EH (cell line): ENCODE measurements at regions not wholly inside any gene's neighbourhood (a gene's known extent, or its start where the extent isn't known, plus 50 kb on each side); places are given as distances from the start of the nearest gene placed in this dataset.
"Not testable (repeated sequence)": the region's sequence is repeated elsewhere in the genome, so short reads cannot be mapped to it uniquely, and the experiment has no call there.

Experiments
- DNase-seq: peaks from one replicate; pipeline ENCODE4 v3.0.0-alpha.2; 2015; ENCODE audit warnings: low read depth

DNA sequence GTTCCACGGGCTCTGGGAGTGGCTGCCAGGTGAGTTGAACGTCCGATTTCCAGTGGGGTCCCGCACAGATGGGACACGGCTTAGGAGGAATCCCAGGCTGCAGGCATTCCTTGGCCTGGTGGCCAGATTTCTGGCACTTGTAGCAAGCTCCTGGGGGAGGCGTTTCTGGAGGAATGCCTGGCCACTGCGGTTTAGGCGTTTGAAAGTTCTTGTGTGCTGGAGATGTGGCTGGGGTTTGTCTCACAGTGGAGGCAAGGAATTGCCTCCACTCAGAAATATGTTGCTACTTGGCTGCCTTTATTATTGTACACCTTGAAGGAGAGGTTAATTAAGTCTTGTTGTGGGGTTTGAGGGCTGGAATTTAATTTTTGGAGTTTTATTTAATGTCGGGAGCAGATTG, 583.3 kb upstream of the MDGA2 start:
- not testable (repeated sequence) for DNase-seq

DNA sequence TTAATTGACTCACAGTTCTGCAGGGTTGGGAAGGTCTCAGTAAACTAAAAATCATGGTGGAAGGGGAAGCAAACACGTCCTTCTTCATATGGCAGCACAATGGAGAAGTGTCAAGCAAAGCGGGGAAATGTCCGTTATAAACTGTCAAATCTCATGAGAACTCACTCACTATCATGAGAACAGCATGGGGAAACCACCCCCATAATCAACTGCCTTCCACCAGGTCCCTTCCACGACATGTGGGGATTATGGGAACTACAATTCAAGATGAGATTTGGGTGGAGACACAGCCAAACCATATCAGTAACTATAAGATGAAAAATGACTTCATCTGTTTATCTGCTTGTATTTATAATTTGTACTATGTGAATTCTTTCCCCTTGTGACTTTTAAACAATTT, 577.6 kb upstream of the MDGA2 start:
- DNase-seq: no peak

DNA sequence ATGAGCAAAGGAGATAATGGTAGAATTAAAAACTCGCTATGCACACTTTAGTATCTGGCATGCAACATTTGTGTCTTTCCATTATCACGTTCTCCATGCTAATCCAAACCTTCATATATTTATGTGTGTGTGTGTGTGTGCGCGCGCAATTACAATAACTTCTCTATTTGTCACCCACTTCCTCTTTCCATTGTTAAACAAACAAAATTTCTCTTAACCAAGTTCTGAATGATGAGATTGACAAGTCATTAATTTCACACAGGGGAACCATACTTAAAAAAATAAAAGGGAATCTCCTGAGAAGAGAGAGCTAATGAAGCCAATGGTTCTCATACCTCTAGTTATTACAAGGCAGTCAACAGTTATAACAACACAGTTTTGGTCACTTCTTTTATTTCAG, 575.9 kb upstream of the MDGA2 start:
- DNase-seq: no peak

DNA sequence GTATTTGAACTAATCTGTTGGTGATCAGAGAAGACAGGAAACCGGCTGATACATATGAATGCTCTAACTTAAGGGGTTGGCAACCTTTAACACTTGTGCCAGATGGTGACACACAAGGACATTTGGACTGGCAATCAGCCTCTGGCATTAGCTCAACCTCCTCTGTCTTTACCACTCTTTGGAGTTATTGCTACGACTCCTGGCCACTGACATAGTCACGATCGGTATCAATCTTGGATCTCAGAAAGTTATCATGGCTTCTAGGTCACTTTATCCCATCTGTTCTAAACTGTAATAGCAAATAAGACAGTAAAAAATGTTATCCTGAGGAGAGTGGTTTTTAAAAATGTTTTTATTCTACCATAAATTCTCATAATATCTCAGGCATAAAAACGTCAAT, 575.2 kb upstream of the MDGA2 start:
- DNase-seq: no peak

DNA sequence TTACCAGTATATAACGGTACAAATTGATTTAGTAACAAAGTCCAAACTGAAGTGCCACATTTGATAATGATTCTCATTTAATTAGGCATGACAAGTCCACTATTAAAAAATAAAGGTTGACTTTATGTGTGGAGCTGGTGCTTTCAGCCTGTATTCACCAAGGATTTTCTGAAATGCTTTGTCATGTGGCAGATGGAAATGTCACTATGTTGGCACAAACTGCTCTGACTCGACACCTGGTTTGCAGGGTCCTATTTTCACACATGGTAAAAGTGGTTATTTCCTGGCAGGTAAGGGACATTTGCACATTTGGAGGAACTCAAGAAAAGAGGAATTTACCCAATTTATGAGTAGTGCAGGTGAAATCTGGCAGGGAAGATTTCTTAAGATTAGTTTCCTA, 572.6 kb upstream of the MDGA2 start:
- DNase-seq: no peak

DNA sequence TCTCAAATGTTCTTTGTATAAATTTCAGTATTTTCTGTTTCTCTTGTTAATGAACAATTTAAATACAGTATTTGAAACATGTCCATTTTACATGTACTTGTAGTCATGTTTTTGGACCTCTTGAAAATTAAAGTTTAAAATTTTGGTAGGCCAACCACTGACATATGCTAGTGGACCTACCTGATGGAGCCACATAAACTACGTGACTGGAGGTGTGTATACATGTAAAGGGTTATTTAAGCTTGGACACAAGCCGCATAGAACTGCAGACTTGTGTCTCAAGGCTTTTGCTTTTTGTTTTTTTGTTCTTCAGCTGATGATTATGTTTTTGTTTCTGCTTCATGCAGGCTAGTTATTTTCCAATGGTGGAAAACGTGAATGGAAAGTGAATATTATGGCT, 568.5 kb upstream of the MDGA2 start:
- DNase-seq: no peak

DNA sequence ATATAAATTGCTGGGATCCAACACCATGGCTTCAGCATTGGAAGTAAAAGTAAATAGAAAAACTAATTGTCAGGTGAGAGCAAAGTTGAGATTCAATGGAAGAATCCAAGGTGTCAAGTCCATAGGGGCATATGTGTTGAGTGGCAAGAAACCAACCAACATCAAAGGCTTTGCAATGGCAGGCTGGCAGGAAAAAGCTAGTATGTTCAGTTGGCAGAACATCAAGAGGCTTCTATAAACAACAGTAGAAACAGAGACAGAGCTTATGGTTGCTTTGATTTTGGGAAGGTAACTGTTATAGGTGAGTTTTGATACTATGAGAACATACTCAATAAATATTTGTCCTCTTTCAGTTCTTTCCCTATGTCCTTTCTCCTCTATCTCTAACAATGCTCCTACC, 553.7 kb upstream of the MDGA2 start:
- no peak for DNase-seq

DNA sequence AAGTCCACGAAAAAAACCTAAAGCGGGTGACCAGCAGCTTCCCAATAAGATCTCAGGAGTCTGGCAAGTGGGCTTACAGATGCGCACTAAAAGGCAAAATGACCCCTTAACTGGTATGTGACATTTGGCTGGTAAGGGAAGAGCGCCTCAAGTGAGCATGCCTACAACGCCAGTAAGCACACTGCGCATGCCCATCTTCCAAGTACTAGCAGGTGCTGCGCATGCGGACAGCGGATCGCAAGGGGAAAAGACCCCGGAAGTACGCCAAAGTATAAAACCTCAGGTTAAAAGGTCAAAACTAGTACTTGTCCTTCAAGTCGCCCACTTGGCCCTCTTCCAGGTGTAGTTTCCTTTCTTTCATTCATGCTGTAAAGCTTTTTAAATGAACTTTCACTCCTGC, 518.5 kb upstream of the MDGA2 start:
- no peak for DNase-seq

DNA sequence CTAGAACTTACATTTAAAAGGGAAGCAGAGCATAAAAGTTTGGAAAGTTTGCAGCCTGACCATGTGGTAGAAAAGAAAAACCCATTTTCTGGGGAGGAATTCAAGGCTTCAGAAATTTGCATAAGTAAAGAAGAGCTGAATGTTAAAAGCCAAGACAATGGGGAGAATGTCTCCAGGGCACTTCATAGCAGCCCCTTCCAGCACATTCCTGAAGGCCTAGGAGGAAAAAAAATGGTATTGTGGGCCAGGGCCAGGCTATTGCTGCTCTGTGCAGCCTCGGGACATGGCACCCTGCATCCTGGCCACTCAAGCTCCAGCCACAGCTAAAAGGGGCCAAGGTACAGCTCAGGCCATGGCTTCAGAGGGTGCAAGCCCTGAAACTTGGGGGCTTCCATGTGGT, 474.2 kb upstream of the MDGA2 start:
- not testable (repeated sequence) for DNase-seq

DNA sequence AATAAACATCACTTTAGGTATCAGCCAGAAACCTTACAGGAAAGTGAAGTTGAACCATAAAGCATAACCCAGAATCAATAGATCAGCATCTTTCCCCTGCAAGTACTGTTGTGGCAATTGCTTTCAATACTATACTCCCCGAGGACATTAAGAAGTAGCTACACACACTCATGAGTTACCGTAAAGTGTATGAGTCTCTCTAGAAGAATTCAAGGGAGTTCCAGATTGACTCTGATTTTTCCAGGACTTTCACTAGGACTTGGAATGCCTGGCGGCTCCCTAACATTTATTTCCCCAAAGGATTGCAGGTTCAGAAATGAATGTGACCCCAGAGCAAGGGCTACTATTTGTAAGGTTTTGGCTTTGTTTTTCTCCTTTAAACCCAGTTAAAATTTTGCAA, 465.4 kb upstream of the MDGA2 start:
- no peak for DNase-seq

DNA sequence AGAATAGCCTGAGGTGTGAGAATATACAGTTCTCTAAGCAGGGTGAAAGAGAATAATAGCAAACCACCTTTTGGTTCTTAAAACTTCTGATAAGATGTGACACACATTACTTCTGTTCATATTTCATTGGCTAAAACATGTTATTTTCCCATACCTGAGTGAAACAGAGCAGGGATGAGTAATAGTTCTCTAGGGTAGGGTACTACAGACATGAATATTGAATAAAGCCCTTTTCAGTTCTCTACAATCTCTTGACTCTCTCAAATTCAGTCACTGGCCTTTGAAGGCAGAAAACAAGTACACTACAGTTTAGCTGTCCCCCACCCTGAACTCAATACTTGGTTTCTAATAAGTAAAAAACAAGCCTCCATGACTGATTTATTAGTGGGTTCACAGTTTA, 454.1 kb upstream of the MDGA2 start:
- DNase-seq: no peak

DNA sequence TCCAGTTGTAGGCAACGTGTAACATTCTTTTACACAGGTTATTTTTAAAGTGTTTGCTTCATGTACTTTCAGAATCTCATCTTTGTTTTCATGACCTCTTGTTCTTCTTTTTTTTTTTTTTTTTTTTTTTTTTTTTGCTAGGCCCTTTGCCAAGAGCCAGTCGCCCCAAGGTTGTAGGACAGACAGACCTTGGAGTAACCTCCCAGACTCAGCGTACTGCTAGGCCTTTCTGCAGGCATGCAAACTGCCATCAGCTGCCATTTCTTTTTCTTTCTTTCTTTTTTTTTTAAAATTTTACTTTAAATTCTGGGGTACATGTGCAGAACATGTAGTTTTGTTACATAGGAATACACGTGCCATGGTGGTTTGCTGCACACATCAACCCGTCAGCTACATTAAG, 452.3 kb upstream of the MDGA2 start:
- DNase-seq: no peak

DNA sequence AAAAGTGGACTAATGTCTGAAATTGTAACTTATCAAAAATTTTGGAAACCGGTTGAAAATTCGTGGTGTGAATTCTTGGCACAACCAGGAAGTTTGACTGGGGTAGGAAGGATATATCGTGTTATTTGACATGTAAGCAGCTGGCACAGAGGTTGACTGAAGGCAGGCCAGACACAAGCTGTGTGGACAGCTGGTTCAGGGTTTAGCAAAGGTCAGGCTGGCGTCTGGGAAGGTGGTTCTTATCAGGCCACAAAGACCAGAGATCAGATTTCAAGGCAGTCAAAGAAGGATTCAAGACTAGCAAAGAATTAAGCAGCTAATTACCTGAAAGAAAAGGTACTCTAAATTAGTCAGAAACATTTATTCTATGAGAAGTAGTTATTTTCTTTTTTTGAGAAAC, 450.2 kb upstream of the MDGA2 start:
- DNase-seq: no peak

DNA sequence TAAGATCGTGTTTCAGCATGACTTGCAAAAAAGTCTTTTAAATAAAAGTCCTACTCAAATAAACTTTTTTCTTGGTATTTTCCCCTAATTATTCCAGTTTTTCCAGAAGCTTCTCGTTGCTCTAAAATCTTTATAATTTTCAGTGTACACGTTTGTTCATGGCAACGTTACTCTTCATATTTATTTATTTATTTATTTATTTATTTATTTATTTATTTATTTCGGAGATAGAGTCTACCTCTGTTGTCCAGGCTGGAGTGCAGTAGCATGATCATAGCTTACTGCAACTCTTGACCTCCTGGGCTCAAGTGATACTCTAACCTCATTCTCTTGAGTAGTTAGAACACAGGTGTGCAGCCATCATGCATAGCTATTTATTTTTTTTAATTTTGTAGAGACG, 438.3 kb upstream of the MDGA2 start:
- DNase-seq: no peak

DNA sequence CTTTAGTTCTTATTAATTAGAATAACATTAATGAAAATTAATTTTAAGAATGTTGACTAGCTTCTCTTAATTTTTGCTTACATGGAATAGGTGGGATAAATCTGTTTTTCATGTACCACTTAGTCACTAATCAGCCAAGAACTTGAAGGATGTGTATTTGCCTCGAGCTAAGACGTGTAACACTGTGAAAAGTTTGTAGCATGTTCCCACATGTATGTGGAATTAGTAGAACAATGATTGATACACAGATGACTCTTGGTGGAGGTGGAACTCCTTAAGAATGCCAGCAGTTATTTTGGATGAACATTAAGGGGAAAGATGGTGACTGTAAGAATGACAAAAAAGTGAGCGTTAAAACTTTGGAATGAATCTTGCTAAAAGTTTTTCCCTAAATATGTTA, 435.7 kb upstream of the MDGA2 start:
- DNase-seq: no peak

DNA sequence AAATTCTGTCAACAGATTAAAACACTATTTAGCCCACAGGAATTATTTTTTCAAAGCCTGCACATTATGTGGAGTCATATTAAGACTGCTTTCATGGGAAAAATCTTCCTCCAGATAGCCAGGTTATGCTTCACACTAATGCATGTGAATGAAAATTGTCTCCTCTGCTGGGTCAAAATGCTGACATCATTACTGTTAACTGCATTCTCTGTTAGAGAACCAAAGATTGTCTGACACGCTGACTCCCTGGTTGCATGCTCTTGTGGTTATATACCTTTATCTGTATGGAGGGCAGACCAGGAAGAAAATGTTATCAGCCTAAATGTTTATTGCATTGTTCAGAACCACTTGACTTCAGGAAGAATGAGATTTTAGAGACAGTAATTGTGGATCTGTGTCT, 432.2 kb upstream of the MDGA2 start:
- no peak for DNase-seq

DNA sequence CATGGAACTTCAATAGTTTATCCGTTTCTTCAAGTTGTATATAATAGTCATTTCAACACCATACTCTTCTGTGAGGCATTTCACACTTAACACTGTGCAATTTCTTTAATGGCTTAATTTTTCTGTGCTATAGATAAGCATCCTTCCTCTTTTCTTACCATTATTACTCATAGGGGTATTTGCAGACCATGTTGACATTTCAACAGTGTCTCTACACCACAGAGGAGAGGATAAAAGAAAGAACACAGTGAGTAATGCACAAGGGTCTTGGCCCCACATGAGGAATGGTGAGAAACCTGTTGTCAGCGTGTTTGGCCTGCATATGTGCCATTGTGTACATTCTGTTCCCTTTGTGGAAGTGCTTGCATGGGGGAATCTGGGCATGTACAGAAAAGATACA, 421.5 kb upstream of the MDGA2 start:
- DNase-seq: no peak

DNA sequence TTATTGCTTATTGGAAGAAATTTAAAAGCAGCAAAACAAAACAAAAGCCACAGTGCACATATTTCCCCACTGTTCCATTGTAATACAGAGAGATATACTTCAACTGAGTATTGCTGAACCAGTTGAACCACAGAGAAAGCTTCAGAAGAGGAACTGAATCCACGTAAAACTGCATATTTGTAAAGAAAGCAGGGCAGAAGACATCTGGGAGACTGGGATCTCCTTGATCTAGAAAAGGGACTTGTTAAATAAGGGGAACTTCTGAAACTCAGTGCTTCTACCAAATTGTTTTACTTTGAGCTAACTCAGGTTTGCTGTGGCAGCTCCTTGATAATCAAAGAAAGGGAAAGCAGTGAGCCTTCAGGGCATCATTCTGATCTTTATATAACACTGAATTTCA, 411.1 kb upstream of the MDGA2 start:
- DNase-seq: no peak

DNA sequence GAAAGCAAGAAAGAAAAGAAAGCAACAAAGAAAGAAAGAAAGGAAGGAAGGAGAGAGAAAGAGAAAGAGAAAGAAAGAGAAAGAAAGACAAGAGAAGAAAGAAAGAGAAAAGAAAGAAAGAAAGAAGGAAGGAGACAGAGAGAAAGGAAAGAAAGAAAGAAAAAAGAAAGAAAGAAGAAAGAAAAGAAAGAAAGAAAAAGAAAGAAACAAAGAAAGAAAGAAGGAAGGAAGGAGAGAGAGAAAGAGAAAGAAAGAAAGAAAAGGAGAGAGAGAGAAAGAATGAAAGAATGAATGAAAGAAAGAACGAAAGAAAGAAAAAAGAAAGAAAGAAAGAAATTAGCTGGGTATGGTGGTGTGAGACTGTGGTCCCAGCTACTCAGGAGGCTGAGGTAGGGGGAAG, 400.1 kb upstream of the MDGA2 start:
- DNase-seq: no peak

DNA sequence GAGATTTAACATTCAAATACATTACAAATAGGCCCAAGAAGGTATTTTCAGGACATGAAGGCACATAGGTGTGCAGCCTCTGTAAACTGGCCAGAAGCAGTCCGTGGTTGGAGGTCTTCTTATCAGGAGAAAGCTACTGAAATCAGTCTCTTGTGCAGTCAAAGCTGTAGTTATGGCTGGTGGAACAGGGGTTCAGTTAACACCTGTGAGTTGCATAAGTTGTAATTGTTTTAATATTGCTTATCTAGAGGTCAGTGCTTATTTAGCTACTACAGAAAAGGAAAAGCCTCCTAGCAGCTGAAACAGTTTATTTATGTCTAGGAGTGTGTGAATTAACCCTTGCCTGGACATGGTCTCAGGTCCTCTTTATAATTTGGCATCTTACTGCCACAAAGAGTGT, 377.6 kb upstream of the MDGA2 start:
- DNase-seq: no peak

DNA sequence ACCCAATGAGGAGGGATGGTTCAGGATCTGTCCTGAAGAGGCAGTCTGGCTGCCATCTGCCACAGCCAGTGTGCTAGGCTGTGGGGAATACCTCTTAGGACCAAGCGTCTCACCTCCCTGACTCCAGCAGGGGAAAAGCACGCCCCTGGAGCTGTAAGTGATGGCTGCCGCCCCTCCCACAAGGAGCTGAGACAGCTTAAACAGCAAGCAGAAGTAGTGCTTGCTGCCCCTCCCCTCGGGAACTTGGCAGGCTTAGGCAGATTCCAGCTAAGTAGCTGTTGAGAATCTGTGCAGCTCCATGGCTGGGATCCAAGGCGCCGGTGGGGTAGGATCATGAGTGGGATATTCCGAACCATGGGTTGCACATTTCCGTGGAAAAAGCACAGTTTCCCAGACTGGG, 360.4 kb upstream of the MDGA2 start:
- no peak for DNase-seq

DNA sequence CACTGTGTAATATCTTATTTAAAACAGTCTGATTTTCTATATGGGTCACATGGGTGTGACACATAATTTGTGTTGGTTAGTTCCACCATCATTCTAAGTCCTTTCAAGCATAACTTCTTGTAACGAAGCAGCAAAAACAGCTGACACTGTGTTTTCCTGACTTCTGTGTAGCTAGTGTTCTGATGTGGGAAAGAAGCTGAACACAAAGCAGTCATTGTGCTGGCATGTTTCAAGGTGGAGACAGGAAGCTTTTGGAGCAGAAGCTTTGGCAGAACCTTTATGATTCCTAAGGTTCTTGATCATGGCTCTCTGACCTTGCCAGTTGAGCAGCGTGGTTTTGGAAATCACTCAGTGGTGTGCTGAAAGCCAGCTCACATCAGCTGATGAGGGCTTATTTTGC, 351.7 kb upstream of the MDGA2 start:
- no peak for DNase-seq

DNA sequence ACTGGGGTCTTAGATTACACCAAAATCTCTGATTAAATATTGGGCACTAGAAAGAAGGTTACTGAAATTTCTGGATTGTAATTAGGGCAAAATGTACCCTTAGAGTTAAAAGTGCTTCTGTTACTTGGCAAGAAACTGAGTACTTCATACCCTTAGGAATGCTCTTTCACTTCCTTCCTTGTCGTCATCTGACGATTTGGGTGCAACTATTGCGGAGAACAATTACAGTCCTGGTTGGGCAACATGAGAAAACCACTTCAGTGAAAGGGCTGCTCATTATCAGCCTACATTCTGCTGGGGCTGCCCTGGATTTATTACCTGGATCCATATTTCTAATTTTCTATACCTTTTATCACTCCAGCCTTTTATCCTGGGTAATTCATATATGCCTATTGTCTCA, 348.5 kb upstream of the MDGA2 start:
- no peak for DNase-seq

DNA sequence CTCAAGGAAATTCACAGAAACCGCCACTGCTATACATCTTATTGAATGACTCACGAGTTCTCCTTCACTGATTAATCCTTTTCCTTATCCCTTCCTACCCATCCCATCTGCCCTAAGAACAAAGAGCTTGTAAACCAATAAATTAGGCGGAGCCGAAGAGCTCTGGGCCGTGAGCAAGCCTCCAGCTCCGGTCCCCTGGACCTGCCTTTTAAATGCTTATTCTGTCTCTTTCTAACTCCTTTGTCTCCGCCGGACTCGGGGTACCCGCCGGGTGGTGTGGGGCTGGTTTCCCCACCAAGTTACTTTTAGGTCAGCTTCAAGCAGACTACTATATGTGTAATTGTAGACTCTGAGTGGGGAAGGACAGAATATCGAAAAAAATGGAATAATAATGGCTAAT, 336.1 kb upstream of the MDGA2 start:
- DNase-seq: not testable (repeated sequence)

DNA sequence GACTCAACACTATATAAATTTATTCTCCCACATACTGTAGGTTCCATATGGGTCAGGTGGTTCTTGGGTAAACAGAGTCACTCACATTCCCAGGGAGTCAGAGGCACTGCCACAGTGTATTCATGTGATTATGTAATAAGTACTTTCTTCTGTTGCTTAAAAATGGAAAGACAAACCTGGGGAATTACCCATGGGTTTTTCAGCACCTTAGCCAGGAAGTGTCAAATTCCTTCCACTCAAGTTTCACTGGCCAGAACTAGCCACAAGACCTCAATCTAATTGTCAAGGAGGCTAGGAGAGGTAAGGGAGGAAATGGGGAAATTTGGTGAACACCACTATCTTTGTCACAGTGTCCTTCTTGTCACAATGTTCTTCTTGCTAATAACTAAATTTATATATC, 333.2 kb upstream of the MDGA2 start:
- DNase-seq: no peak

DNA sequence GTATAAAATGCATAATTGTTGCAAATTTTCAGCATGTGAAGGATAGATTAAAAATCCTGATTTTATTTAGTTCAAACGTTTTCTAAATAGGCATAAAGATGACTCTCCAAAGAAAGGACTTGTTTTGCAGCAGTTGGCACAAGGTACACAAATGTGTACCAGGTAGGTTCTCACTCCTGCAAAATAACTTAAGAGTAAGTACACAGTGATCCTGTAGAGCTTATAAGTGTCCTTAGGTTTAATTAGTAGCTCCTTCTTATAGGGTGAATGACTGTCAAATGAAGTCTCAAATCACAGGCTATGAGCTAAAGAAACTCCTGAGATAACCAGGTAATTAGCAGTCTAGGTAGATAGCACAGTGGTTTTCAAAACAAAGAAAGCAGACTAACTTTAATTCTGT, 330.6 kb upstream of the MDGA2 start:
- no peak for DNase-seq
